ENCODE measurements at regions not wholly inside any gene's neighbourhood (a gene's known extent, or its start where the extent isn't known, plus 50 kb on each side); places are given as distances from the start of the nearest gene placed in this dataset.

DNA sequence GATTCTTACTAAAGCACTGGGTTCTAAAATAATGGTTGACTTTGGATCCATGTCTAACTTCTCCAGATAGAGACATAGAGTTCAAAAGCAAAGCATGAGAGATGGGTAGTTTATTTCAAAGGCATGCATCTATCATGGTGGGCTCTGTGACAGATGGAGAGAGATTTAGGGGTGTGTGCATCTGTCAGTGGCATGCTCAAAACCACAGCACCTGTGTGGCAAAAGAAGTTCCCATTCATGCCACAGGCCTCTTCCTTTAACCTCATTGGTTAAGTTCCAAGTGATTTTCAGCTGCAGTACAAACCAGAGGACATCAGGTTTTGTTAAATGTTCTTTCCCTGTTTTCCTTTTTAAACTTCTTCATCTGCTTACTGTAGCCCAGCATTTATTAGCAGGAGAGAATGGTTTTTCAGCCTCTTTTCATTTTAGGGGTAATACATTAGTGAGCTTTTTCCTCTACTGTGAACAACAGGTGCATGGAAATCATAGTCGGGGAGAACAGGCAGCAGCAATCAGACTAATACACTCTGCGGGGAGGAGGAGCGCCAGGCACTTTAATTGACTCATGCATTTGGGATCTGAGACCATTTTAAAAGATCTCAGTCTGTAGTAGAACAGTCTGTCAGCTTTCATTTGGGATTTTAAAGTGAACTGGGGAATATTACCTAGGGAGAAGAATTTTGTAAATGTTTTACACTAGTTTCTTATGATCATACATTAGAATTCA lies 52.4 kb upstream of the UPP2 start:
- intact Hi-C loops (cut with DNase I), result no loop called here

DNA sequence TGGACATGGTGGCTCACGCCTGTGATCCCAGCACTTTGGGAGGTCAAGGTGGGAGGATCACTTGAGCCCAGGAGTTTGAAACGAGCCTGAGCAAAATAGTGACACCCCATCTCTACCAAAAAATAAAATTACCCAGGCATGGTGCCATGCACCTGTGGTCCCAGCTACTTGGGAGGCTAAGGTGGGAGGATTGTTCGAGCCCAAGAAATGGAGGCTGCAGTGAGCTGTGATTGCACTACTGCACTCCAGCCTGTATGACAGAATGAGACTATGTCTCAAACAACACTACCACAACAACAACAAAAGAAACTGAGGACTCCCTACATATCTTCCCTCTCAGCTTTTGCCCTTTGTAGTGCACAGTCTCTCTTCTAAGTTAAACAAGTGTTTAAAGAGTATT lies 53.3 kb upstream of the UPP2 start:
- no peaks in the 10 kb centered on the region for H3K36me3 ChIP-seq
- H3K27ac ChIP-seq, result no peak overlapping the region
- DNase-seq (ENCODE audit: low spot score), result no peak
- TF ChIP-seq POLR2A (IDR thresholded peaks at IDR 0.05) (no peak), POLR2AphosphoS5 (IDR thresholded peaks at IDR 0.05) (no peak)
- TF ChIP-seq, protein P1, sequence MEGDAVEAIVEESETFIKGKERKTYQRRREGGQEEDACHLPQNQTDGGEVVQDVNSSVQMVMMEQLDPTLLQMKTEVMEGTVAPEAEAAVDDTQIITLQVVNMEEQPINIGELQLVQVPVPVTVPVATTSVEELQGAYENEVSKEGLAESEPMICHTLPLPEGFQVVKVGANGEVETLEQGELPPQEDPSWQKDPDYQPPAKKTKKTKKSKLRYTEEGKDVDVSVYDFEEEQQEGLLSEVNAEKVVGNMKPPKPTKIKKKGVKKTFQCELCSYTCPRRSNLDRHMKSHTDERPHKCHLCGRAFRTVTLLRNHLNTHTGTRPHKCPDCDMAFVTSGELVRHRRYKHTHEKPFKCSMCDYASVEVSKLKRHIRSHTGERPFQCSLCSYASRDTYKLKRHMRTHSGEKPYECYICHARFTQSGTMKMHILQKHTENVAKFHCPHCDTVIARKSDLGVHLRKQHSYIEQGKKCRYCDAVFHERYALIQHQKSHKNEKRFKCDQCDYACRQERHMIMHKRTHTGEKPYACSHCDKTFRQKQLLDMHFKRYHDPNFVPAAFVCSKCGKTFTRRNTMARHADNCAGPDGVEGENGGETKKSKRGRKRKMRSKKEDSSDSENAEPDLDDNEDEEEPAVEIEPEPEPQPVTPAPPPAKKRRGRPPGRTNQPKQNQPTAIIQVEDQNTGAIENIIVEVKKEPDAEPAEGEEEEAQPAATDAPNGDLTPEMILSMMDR (IDR thresholded peaks at IDR 0.05), result no peak
- H3K4me1 ChIP-seq (replicated peaks), result no peaks in the 10 kb centered on the region
- no peaks in the 10 kb centered on the region for H3K27me3 ChIP-seq (replicated peaks; ENCODE audit: insufficient read depth)
- intact Hi-C loops (cut with DNase I), result no loop called here
- no peak overlapping the region for H3K4me3 ChIP-seq
- no peaks in the 10 kb centered on the region for H3K9me3 ChIP-seq
- 93% methylated on average over 3 of the region's 3 CpGs for whole genome bisulfite sequencing

More for the DNA sequence above, 52.4 kb upstream of the UPP2 start:
- Histone ChIP-seq H3K36me3 (no peaks in the 10 kb centered on the region), H3K27ac (no peak overlapping the region), H3K4me3 (no peak overlapping the region), H3K9me3 (no peaks in the 10 kb centered on the region), H3K27me3 (replicated peaks; ENCODE audit: insufficient read depth) (no peaks in the 10 kb centered on the region), H3K4me1 (replicated peaks) (no peaks in the 10 kb centered on the region)
- 83% methylated on average over 3 of the region's 3 CpGs for WGBS
- TF ChIP-seq POLR2AphosphoS5 (IDR thresholded peaks at IDR 0.05) (no peak), POLR2A (IDR thresholded peaks at IDR 0.05) (no peak)
- TF ChIP-seq, protein P1 (IDR thresholded peaks at IDR 0.05), result no peak
- DNase-seq (ENCODE audit: low spot score), result no peak

GRCh38 chr2:158047156-158047611 lies 54.5 kb upstream of the UPP2 start:
- WGBS, result 78% methylated on average over 5 of the region's 5 CpGs
- H3K4me1 ChIP-seq (replicated peaks), result no peaks in the 10 kb centered on the region
- H3K9me3 ChIP-seq, result no peaks in the 10 kb centered on the region
- intact Hi-C loops (cut with DNase I), result no loop called here
- no peaks in the 10 kb centered on the region for H3K36me3 ChIP-seq
- H3K27me3 ChIP-seq (replicated peaks; ENCODE audit: insufficient read depth), result no peaks in the 10 kb centered on the region
- no peak for DNase-seq (ENCODE audit: low spot score)
- no peak overlapping the region for H3K27ac ChIP-seq
- TF ChIP-seq POLR2A (IDR thresholded peaks at IDR 0.05) (no peak), POLR2AphosphoS5 (IDR thresholded peaks at IDR 0.05) (no peak)
- TF ChIP-seq, protein P1 (IDR thresholded peaks at IDR 0.05), result no peak
- H3K4me3 ChIP-seq, result no peak overlapping the region

- Histone ChIP-seq H3K36me3 (no peaks in the 10 kb centered on the region), H3K27ac (no peak overlapping the region), H3K4me3 (no peak overlapping the region), H3K9me3 (no peaks in the 10 kb centered on the region), H3K4me1 (replicated peaks) (no peaks in the 10 kb centered on the region), H3K27me3 (replicated peaks; ENCODE audit: insufficient read depth) (no peaks in the 10 kb centered on the region)
- 61% methylated on average over 4 of the region's 4 CpGs for WGBS
- intact Hi-C loops (cut with DNase I), result no loop called here
- DNase-seq (ENCODE audit: low spot score), result no peak
- TF ChIP-seq, protein P1 (IDR thresholded peaks at IDR 0.05), result no peak
- no peak for TF ChIP-seq POLR2AphosphoS5 (IDR thresholded peaks at IDR 0.05)
- no peak for TF ChIP-seq POLR2A (IDR thresholded peaks at IDR 0.05)
These were observed 55.4 kb upstream of the UPP2 start for GRCh38 chr2:158046121-158046880.

Data from prostate gland (tissue), 2 donors.